ENCODE measurements at regions not wholly inside any gene's neighbourhood (a gene's known extent, or its start where the extent isn't known, plus 50 kb on each side); places are given as distances from the start of the nearest gene placed in this dataset.

GRCh38 chr14:40113671-40114070, 681.4 kb upstream of the FBXO33 start:
- TF ChIP-seq CTCF (conservative IDR thresholded peaks at IDR 0.05; ENCODE audit: low read depth in 2 of 2) (no peak), ZNF331 (CRISPR knock-in tag; IDR thresholded peaks at IDR 0.05; ENCODE audit: low read depth) (no peak), EZH2 (IDR thresholded peaks at IDR 0.05; ENCODE audit: low read depth, unreplicated experiment) (no peak), CREB1 (CRISPR knock-in tag; IDR thresholded peaks at IDR 0.05; ENCODE audit: low read depth) (no peak), ETS1 (IDR thresholded peaks at IDR 0.05) (no peak), ZNF462 (CRISPR knock-in tag; IDR thresholded peaks at IDR 0.05) (no peak), NANOG (IDR thresholded peaks at IDR 0.05; ENCODE audit: borderline replicate concordance) (no peak), ZNF114 (CRISPR knock-in tag; IDR thresholded peaks at IDR 0.05) (no peak), EZH2phosphoT487 (IDR thresholded peaks at IDR 0.05; ENCODE audit: unreplicated experiment) (no peak), POLR2AphosphoS5 (IDR thresholded peaks at IDR 0.05; ENCODE audit: low read depth) (no peak), REST (IDR thresholded peaks at IDR 0.05; ENCODE audit: unreplicated experiment) (no peak), JUNB (IDR thresholded peaks at IDR 0.05; ENCODE audit: unreplicated experiment) (no peak), STAT1 (IDR thresholded peaks at IDR 0.05; ENCODE audit: unreplicated experiment) (no peak)
- Mint-ChIP-seq H3K4me3 (no peak overlapping the region), H3K27me3 (ENCODE audit: insufficient read depth, low read depth, poor library complexity) (no peaks in the 10 kb centered on the region), H3K27ac (no peak overlapping the region), H3K36me3 (ENCODE audit: low read depth) (no peaks in the 10 kb centered on the region), H3K4me1 (no peaks in the 10 kb centered on the region), H3K9me3 (no peaks in the 10 kb centered on the region; the same call in 2 of the 3 replicates)
- no peak for DNase-seq (ENCODE audit: low spot score)
- Histone ChIP-seq H3K9me2 (ENCODE audit: insufficient read depth) (no peaks in the 10 kb centered on the region), H3K27ac (ENCODE audit: low read depth) (no peak overlapping the region), H4K20me1 (replicated peaks; ENCODE audit: insufficient read depth) (no peaks in the 10 kb centered on the region), H3K4me1 (ENCODE audit: insufficient read depth) (no peaks in the 10 kb centered on the region), H3K36me3 (ENCODE audit: insufficient read depth) (no peaks in the 10 kb centered on the region), H2AFZ (no peak overlapping the region), H3K27me3 (ENCODE audit: insufficient read depth) (no peaks in the 10 kb centered on the region), H3K4me2 (no peak overlapping the region), H3K79me2 (replicated peaks; ENCODE audit: insufficient read depth) (no peaks in the 10 kb centered on the region), H3K4me3 (no peak overlapping the region), H3F3A (replicated peaks; ENCODE audit: low read depth) (no peaks in the 10 kb centered on the region)
- no peak for ATAC-seq

All from GM23338 (cell line).